ENCODE measurements at regions not wholly inside any gene's neighbourhood (a gene's known extent, or its start where the extent isn't known, plus 50 kb on each side); places are given as distances from the start of the nearest gene placed in this dataset.

DNA sequence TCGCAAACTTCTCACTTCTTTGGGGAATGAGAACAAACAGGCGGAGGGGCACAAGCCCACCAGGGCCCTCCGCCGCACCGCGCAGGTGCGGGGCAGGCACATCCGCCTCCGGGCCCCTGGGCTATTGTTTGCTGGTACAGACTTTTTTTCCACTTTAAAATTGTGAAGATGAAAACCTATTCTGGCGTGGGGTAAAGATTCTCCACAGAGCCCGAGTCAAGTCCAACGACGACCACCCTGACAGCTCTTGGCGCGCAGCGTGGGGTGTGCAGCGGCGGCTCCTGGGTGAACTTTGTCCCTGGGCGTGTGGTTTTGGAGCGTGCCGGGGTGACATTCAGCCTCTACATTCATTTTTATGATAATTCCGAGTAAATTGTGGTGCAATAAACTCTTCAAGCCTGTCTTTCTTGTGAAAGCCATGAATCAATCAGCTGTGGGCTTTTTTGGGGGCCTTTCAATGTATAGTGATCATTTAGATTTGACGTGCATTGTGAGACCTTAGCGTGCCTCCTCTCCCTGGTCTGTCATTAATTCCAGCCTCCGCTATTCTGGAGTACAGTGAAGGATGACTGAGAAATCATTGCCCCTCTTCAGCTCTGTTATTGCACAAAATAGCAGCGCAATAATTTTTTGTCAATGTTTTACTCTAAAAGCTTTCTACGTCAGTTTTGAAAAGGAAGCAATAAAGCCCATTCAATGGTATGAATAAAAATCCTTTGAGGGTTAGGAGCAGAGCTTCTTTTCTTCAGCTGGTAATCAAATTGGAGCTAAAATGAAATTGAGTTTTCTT is 90.0 kb downstream of the TEX29 start:
- DNase-seq (ENCODE audit: low read depth, low spot score): no peak
- in situ Hi-C loops (cut with HindIII; ENCODE audit: low pct_unique_long_range_greater_than_20kb, low sequenced_read_pairs): no loop called here

- in situ Hi-C loops (cut with HindIII; ENCODE audit: low pct_unique_long_range_greater_than_20kb, low sequenced_read_pairs): no loop called here
- no peak for DNase-seq (ENCODE audit: low read depth, low spot score)
Observed at GRCh38 chr13:111411151-111411858, 90.9 kb downstream of the TEX29 start.

GRCh38 chr13:111411919-111412650 is 91.6 kb downstream of the TEX29 start:
- DNase-seq (ENCODE audit: low read depth, low spot score): no peak
- in situ Hi-C loops (cut with HindIII; ENCODE audit: low pct_unique_long_range_greater_than_20kb, low sequenced_read_pairs): no loop called here

- in situ Hi-C loops (cut with HindIII; ENCODE audit: low pct_unique_long_range_greater_than_20kb, low sequenced_read_pairs): no loop called here
- DNase-seq (ENCODE audit: low read depth, low spot score): no peak
Observed at GRCh38 chr13:111413407-111414187, 93.2 kb downstream of the TEX29 start.

- in situ Hi-C loops (cut with HindIII; ENCODE audit: low pct_unique_long_range_greater_than_20kb, low sequenced_read_pairs): no loop called here
- no peak for DNase-seq (ENCODE audit: low read depth, low spot score)
Observed at GRCh38 chr13:111414341-111414740, 93.9 kb downstream of the TEX29 start.

DNA sequence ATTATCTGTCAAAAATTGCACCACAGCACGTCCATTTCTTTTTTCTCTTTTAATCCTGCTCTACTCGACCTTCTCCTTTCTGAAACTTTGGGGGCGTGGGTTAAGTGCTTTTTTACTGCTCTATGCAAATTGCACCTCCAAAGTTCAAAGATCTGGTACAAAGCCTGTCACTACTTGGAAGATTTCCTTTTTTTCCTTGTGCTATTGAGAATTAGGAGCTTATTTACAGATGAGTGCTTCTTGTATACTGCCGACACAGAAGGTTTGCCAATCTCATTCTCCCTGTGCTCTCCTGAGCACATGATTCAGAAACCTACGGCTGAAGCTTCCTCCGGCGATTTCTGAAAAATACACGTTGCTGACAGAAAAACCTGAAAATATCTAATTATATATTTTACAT is 94.8 kb downstream of the TEX29 start:
- no peak for DNase-seq (ENCODE audit: low read depth, low spot score)
- in situ Hi-C loops (cut with HindIII; ENCODE audit: low pct_unique_long_range_greater_than_20kb, low sequenced_read_pairs): no loop called here

- in situ Hi-C loops (cut with HindIII; ENCODE audit: low pct_unique_long_range_greater_than_20kb, low sequenced_read_pairs): no loop called here
- DNase-seq (ENCODE audit: low read depth, low spot score): no peak
Observed at GRCh38 chr13:111415765-111416164, 95.3 kb downstream of the TEX29 start.

GRCh38 chr13:111418101-111418500 is 97.7 kb downstream of the TEX29 start:
- DNase-seq (ENCODE audit: low read depth, low spot score): no peak
- in situ Hi-C loops (cut with HindIII; ENCODE audit: low pct_unique_long_range_greater_than_20kb, low sequenced_read_pairs): no loop called here

GRCh38 chr13:111420113-111420876 is 99.9 kb downstream of the TEX29 start:
- in situ Hi-C loops (cut with HindIII; ENCODE audit: low pct_unique_long_range_greater_than_20kb, low sequenced_read_pairs): no loop called here

GRCh38 chr13:111421216-111421615 is 100.8 kb downstream of the TEX29 start:
- DNase-seq (ENCODE audit: low read depth, low spot score): no peak
- in situ Hi-C loops (cut with HindIII; ENCODE audit: low pct_unique_long_range_greater_than_20kb, low sequenced_read_pairs): no loop called here

More at GRCh38 chr13:111420113-111420876, 99.9 kb downstream of the TEX29 start:
- no peak for DNase-seq (ENCODE audit: low read depth, low spot score)

- DNase-seq (ENCODE audit: low read depth, low spot score): peak; percentile 36
- in situ Hi-C loops (cut with HindIII; ENCODE audit: low pct_unique_long_range_greater_than_20kb, low sequenced_read_pairs): no loop called here
Observed at GRCh38 chr13:111422348-111422747, 101.9 kb downstream of the TEX29 start.

- in situ Hi-C loops (cut with HindIII; ENCODE audit: low pct_unique_long_range_greater_than_20kb, low sequenced_read_pairs): no loop called here
- DNase-seq (ENCODE audit: low read depth, low spot score): no peak
Observed at GRCh38 chr13:111423168-111423785, 102.8 kb downstream of the TEX29 start.

DNA sequence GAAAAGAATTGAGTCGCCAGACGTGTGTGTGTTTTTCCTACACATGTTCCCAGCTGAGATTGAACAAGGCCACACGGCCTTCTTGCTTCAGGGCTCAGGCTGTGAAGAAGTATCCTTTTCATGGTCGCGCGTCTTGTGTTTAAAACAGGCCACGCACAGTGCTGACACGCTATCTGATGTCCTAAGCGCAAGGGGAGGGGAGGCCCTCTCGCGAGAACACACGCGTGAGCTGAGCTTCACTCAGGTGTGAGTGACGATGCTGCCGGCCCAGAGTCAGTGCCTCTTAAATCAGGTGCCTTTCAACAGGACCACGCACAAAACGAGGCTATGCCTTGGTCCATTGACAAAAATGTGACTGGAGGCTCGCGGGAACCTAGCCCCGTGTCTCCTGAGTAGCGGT is 103.7 kb downstream of the TEX29 start:
- DNase-seq (ENCODE audit: low read depth, low spot score): no peak
- in situ Hi-C loops (cut with HindIII; ENCODE audit: low pct_unique_long_range_greater_than_20kb, low sequenced_read_pairs): no loop called here

GRCh38 chr13:111425326-111425725 is 104.9 kb downstream of the TEX29 start:
- in situ Hi-C loops (cut with HindIII; ENCODE audit: low pct_unique_long_range_greater_than_20kb, low sequenced_read_pairs): no loop called here
- DNase-seq (ENCODE audit: low read depth, low spot score): no peak

GRCh38 chr13:111429064-111429558 is 108.7 kb downstream of the TEX29 start:
- DNase-seq (ENCODE audit: low read depth, low spot score): peak; percentile 74
- in situ Hi-C loops (cut with HindIII; ENCODE audit: low pct_unique_long_range_greater_than_20kb, low sequenced_read_pairs): no loop called here

DNA sequence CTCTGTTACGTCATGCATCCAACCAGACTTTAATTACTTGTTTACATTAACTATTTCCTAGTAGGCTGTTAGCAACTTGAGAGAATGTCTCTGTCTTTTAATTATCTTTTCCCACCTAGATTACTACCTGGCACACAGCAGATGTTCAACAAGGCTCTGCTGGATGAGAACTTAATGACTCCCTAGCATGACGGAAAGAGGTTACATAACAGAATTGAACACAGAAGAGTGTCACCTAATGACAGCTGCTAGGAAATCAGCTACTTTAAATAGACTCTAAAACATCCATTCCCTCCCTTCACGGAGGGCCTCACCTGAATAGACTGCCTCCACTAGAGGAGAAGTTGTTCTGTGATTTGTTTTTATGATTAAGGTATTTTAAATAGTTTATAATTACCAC is 110.8 kb downstream of the TEX29 start:
- in situ Hi-C loops (cut with HindIII; ENCODE audit: low pct_unique_long_range_greater_than_20kb, low sequenced_read_pairs): no loop called here
- DNase-seq (ENCODE audit: low read depth, low spot score): no peak

Data from SK-MEL-5 (cell line).